Prostate gland (tissue), 2 donors: ENCODE measurements at regions not wholly inside any gene's neighbourhood (a gene's known extent, or its start where the extent isn't known, plus 50 kb on each side); places are given as distances from the start of the nearest gene placed in this dataset.

Experiments
- CTCF ChIP-seq, 4 experiments: fragments of 200-600 bp in 2 of 4; fragments of 450-650 bp in 2 of 4; sonication (generic) in 2 of 4; IDR thresholded peaks; 1 replicate in 3 of 4; 2 replicates in 1 of 4; pipeline ENCODE4 v1.5.1; 2016 to 2019; ENCODE audit warnings: antibody characterized with exemption in 4 of 4, mild to moderate bottlenecking in 2 of 4, moderate library complexity in 2 of 4
- POLR2A ChIP-seq: fragments of 450-650 bp; IDR thresholded peaks from one replicate; pipeline ENCODE4 v1.6.1; 2016; ENCODE audit warnings: antibody characterized with exemption, mild to moderate bottlenecking

DNA sequence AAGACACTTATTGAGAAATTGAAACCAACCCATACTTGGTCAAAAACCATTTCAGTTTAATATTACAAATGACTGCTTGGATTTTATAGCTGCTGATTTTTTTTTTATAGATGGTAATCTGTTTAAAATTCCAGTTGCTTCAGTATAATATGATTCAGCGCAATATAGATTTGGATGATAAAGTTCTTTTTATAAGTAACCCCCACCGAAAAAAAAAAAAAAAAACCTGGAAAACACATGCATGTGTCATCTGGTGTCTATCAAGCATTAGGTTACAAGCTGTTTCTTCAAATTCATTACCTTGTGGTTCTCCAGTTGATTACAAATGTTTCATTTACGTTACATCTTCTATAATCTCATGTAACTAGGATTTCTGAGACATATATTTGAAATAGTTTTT lies 356.6 kb upstream of the ROBO2 start:
- TF ChIP-seq CTCF (IDR thresholded peaks at IDR 0.05) (no peak), POLR2A (no peak)
